GM12878 (cell line): ENCODE measurements at regions not wholly inside any gene's neighbourhood (a gene's known extent, or its start where the extent isn't known, plus 50 kb on each side); places are given as distances from the start of the nearest gene placed in this dataset.

Experiments
- ATF7 ChIP-seq: fragments of 450-650 bp; IDR thresholded peaks from 2 replicates; pipeline ENCODE4 v1.6.1; 2016; ENCODE audit warnings: low read depth, mild to moderate bottlenecking
- CHD1 ChIP-seq: IDR thresholded peaks from 2 replicates; pipeline ENCODE4 v1.6.1; 2012; ENCODE audit warnings: low read depth, low read length, improper control_type of control experiment
- ETV6 ChIP-seq, 2 experiments: fragments of 450-650 bp in 1 of 2; IDR thresholded peaks in 1 of 2; conservative IDR thresholded peaks in 1 of 2; 2 replicates each; pipeline ENCODE4 v1.6.1; 2014; ENCODE audit warnings: antibody characterized with exemption in 1 of 2, borderline replicate concordance in 1 of 2, low read depth in 1 of 2, mild to moderate bottlenecking in 1 of 2, moderate library complexity in 1 of 2
- IRF4 ChIP-seq: IDR thresholded peaks from 2 replicates; pipeline ENCODE4 v1.6.1; 2011; ENCODE audit warnings: low read depth, low read length
- KAT2A ChIP-seq: conservative IDR thresholded peaks from 2 replicates; pipeline ENCODE4 v1.6.1; 2011; ENCODE audit warnings: low read depth, low read length; ENCODE audit not compliant: control insufficient read depth
- NFIC ChIP-seq: IDR thresholded peaks from 2 replicates; pipeline ENCODE4 v1.6.1; 2012; ENCODE audit warnings: low read depth, mild to moderate bottlenecking, inconsistent platforms, low read length, moderate library complexity
- NR2C1 ChIP-seq: fragments of 450-650 bp; IDR thresholded peaks from 2 replicates; pipeline ENCODE4 v1.6.1; 2017; ENCODE audit warnings: antibody characterized with exemption, mild to moderate bottlenecking, moderate library complexity
- NR2F1 ChIP-seq: fragments of 450-650 bp; conservative IDR thresholded peaks from 2 replicates; pipeline ENCODE4 v1.6.1; 2017; ENCODE audit warnings: mild to moderate bottlenecking
- SMAD5 ChIP-seq: IDR thresholded peaks from 2 replicates; pipeline ENCODE4 v1.6.1; 2016; ENCODE audit warnings: antibody characterized with exemption, low read depth
- SMARCA5 ChIP-seq: fragments of 450-650 bp; IDR thresholded peaks from 2 replicates; pipeline ENCODE4 v1.6.1; 2017; ENCODE audit warnings: mild to moderate bottlenecking
- SP1 ChIP-seq: IDR thresholded peaks from one replicate; pipeline ENCODE4 v1.6.1; 2011; ENCODE audit warnings: low read depth, low read length
- SREBF2 ChIP-seq: IDR thresholded peaks from 2 replicates; pipeline ENCODE4 v1.6.1; 2012; ENCODE audit warnings: mild to moderate bottlenecking, low read length
- TBL1XR1 ChIP-seq: IDR thresholded peaks from 2 replicates; pipeline ENCODE4 v1.6.1; 2012; ENCODE audit warnings: low read depth, low read length, improper control_type of control experiment
- ZNF217 ChIP-seq: fragments of 450-650 bp; IDR thresholded peaks from 2 replicates; pipeline ENCODE4 v1.6.1; 2017; ENCODE audit warnings: antibody characterized with exemption, mild to moderate bottlenecking
- TF ChIP-seq, protein P1 (sequence below): IDR thresholded peaks from 2 replicates; pipeline ENCODE4 v1.6.1; 2012; ENCODE audit warnings: improper control_type of control experiment, low read depth, low read length; ENCODE audit not compliant: insufficient replicate concordance
- TF ChIP-seq, protein P2 (sequence below): fragments of 450-650 bp; IDR thresholded peaks from 2 replicates; pipeline ENCODE4 v1.6.1; 2016; ENCODE audit warnings: mild to moderate bottlenecking
- TF ChIP-seq, protein P3 (sequence below): fragments of 450-650 bp; IDR thresholded peaks from 2 replicates; pipeline ENCODE4 v1.6.1; 2017; ENCODE audit warnings: low read depth, mild to moderate bottlenecking, moderate library complexity
- TF ChIP-seq, protein P4 (sequence below): fragments of 450-650 bp; formaldehyde crosslinking; IDR thresholded peaks from 2 replicates; pipeline ENCODE4 v1.5.0; 2022; ENCODE audit warnings: mild to moderate bottlenecking, missing genetic modification characterization
- TF ChIP-seq, protein P5 (sequence below): IDR thresholded peaks from 2 replicates; pipeline ENCODE4 v1.6.1; 2011; ENCODE audit warnings: low read depth, low read length, improper control_type of control experiment, borderline replicate concordance

DNA sequence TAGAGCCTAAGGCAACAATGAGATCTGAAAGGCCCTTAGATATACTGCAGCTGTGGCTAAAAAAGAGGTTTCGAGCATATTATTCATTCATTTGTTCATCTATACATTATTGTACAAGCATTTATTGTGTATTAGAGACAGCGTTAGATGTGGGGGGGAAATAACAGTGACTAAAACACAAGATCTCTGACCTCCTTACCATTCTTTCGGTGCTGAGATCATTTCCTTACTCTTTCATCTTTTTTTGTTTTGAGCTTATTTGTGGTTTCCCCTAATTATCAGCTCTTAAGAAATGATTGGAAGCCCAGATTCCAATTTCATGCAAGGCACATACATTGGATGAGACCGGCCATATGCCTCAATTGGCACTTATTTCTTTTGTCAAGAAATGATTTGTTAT, 113.2 kb downstream of the SEC61B start (continued):
- TF ChIP-seq TBL1XR1 = no peak
- TF ChIP-seq, protein P1, sequence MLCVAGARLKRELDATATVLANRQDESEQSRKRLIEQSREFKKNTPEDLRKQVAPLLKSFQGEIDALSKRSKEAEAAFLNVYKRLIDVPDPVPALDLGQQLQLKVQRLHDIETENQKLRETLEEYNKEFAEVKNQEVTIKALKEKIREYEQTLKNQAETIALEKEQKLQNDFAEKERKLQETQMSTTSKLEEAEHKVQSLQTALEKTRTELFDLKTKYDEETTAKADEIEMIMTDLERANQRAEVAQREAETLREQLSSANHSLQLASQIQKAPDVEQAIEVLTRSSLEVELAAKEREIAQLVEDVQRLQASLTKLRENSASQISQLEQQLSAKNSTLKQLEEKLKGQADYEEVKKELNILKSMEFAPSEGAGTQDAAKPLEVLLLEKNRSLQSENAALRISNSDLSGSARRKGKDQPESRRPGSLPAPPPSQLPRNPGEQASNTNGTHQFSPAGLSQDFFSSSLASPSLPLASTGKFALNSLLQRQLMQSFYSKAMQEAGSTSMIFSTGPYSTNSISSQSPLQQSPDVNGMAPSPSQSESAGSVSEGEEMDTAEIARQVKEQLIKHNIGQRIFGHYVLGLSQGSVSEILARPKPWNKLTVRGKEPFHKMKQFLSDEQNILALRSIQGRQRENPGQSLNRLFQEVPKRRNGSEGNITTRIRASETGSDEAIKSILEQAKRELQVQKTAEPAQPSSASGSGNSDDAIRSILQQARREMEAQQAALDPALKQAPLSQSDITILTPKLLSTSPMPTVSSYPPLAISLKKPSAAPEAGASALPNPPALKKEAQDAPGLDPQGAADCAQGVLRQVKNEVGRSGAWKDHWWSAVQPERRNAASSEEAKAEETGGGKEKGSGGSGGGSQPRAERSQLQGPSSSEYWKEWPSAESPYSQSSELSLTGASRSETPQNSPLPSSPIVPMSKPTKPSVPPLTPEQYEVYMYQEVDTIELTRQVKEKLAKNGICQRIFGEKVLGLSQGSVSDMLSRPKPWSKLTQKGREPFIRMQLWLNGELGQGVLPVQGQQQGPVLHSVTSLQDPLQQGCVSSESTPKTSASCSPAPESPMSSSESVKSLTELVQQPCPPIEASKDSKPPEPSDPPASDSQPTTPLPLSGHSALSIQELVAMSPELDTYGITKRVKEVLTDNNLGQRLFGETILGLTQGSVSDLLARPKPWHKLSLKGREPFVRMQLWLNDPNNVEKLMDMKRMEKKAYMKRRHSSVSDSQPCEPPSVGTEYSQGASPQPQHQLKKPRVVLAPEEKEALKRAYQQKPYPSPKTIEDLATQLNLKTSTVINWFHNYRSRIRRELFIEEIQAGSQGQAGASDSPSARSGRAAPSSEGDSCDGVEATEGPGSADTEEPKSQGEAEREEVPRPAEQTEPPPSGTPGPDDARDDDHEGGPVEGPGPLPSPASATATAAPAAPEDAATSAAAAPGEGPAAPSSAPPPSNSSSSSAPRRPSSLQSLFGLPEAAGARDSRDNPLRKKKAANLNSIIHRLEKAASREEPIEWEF = peak; percentile 54
- no peak for TF ChIP-seq CHD1
- TF ChIP-seq IRF4 = peak; percentile 25; the same call in 1 of the 2 replicates
- no peak for TF ChIP-seq SMAD5
- TF ChIP-seq, protein P2, sequence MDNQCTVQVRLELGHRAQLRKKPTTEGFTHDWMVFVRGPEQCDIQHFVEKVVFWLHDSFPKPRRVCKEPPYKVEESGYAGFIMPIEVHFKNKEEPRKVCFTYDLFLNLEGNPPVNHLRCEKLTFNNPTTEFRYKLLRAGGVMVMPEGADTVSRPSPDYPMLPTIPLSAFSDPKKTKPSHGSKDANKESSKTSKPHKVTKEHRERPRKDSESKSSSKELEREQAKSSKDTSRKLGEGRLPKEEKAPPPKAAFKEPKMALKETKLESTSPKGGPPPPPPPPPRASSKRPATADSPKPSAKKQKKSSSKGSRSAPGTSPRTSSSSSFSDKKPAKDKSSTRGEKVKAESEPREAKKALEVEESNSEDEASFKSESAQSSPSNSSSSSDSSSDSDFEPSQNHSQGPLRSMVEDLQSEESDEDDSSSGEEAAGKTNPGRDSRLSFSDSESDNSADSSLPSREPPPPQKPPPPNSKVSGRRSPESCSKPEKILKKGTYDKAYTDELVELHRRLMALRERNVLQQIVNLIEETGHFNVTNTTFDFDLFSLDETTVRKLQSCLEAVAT = no peak
- TF ChIP-seq NFIC = peak; percentile 90; the same call in 1 of the 2 replicates
- TF ChIP-seq NR2C1 = no peak
- peak; percentile 94 for TF ChIP-seq NR2F1
- TF ChIP-seq KAT2A = no peak
- no peak for TF ChIP-seq SMARCA5
- TF ChIP-seq, protein P3, sequence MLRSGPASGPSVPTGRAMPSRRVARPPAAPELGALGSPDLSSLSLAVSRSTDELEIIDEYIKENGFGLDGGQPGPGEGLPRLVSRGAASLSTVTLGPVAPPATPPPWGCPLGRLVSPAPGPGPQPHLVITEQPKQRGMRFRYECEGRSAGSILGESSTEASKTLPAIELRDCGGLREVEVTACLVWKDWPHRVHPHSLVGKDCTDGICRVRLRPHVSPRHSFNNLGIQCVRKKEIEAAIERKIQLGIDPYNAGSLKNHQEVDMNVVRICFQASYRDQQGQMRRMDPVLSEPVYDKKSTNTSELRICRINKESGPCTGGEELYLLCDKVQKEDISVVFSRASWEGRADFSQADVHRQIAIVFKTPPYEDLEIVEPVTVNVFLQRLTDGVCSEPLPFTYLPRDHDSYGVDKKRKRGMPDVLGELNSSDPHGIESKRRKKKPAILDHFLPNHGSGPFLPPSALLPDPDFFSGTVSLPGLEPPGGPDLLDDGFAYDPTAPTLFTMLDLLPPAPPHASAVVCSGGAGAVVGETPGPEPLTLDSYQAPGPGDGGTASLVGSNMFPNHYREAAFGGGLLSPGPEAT = peak; percentile 25; the same call in 1 of the 2 replicates
- TF ChIP-seq ATF7 = peak; percentile 81
- no peak for TF ChIP-seq SREBF2
- TF ChIP-seq, protein P4, sequence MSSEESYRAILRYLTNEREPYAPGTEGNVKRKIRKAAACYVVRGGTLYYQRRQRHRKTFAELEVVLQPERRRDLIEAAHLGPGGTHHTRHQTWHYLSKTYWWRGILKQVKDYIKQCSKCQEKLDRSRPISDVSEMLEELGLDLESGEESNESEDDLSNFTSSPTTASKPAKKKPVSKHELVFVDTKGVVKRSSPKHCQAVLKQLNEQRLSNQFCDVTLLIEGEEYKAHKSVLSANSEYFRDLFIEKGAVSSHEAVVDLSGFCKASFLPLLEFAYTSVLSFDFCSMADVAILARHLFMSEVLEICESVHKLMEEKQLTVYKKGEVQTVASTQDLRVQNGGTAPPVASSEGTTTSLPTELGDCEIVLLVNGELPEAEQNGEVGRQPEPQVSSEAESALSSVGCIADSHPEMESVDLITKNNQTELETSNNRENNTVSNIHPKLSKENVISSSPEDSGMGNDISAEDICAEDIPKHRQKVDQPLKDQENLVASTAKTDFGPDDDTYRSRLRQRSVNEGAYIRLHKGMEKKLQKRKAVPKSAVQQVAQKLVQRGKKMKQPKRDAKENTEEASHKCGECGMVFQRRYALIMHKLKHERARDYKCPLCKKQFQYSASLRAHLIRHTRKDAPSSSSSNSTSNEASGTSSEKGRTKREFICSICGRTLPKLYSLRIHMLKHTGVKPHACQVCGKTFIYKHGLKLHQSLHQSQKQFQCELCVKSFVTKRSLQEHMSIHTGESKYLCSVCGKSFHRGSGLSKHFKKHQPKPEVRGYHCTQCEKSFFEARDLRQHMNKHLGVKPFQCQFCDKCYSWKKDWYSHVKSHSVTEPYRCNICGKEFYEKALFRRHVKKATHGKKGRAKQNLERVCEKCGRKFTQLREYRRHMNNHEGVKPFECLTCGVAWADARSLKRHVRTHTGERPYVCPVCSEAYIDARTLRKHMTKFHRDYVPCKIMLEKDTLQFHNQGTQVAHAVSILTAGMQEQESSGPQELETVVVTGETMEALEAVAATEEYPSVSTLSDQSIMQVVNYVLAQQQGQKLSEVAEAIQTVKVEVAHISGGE = no peak
- TF ChIP-seq, protein P5, sequence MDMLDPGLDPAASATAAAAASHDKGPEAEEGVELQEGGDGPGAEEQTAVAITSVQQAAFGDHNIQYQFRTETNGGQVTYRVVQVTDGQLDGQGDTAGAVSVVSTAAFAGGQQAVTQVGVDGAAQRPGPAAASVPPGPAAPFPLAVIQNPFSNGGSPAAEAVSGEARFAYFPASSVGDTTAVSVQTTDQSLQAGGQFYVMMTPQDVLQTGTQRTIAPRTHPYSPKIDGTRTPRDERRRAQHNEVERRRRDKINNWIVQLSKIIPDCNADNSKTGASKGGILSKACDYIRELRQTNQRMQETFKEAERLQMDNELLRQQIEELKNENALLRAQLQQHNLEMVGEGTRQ = no peak
- no peak for TF ChIP-seq ETV6 (conservative IDR thresholded peaks at IDR 0.05 in 1 of 2, IDR thresholded peaks at IDR 0.05 in 1 of 2; ENCODE audit: borderline replicate concordance in 1 of 2, low read depth in 1 of 2)
- no peak for TF ChIP-seq SP1
- TF ChIP-seq ZNF217 = no peak
